ENCODE measurements at regions not wholly inside any gene's neighbourhood (a gene's known extent, or its start where the extent isn't known, plus 50 kb on each side); places are given as distances from the start of the nearest gene placed in this dataset.

DNA sequence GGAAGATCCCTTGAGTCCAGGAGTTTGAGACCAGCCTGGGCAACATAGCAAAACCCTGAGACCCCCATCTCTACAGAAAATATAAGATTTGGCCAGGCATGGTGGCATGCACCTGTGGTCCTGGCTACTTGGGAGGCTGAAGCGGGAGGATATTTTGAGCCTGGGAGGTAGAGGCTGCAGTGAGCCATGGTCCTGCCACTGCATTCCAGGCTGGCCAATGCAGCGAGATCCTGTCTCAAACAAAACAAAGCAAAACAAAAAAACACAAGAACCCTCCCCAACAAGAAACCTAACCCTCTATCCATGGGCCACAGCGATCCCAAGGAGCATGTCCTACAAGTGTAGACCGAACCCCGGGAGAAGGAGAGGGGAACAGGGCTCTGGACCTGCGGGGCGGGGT, 133.3 kb downstream of the MGAT5B start:
- DNase-seq, result no peak

DNA sequence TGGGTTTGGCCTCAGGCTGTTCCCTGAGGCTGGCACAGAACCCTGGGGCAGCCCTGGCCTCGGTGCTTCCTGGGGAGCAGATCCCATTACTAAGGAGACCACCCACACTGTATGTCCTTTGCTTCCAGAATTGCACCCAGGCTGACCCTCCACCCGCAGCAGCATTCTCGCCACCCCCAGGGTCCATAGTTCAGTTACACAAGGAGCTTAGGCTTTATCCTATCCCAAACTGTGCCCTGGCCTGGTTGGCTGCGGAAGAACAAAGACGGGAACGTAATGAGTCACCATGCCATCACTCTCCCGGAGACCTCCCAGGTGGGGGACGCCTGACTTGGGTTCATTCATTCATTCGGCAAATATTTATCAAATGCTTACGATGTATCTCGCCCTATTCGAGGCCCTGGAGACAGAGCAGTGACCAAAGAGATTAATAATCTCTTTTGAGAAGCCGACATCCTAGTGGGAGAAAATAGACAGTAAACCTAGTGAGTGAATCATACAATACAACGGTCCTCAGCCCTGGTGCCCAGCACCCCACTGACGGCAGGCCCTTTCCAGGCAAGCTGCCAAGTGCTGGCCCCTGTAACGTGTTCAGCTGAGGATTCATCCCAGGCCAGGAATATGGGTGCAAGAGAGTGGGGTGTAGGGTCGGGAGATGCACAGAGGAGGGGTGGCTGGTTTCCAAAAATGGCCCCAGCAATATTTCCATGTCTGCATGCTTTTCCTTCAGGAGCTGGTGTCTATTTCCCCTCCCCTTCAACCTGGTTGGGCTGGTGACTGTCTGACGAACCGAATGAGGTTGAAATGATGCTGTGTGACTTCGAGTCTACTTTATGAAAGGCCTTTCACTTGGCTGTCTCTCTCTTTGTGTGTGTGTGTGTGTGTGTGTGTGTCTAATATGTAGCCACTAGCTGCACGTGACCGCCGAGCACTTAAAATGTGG, 134.2 kb downstream of the MGAT5B start:
- no peak for DNase-seq

DNA sequence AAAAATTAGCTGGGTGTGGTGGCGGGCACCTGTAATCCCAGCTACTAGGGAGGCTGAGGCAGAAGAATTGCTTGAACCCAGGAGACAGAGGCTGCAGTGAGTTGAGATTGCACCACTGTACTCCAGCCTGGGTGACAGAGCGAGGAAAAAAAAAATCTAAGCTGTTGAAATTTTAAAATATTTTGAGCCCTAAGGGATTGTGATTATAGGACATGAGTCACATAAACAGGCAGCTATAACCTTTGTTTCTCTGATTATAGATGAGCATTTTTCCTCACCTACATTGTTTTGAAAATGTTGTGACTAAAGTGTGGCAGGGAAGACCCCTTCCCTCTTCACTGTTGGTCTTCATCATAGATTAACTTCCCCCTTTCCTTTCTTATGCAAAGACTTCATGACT, 135.5 kb downstream of the MGAT5B start:
- no peak for DNase-seq

DNA sequence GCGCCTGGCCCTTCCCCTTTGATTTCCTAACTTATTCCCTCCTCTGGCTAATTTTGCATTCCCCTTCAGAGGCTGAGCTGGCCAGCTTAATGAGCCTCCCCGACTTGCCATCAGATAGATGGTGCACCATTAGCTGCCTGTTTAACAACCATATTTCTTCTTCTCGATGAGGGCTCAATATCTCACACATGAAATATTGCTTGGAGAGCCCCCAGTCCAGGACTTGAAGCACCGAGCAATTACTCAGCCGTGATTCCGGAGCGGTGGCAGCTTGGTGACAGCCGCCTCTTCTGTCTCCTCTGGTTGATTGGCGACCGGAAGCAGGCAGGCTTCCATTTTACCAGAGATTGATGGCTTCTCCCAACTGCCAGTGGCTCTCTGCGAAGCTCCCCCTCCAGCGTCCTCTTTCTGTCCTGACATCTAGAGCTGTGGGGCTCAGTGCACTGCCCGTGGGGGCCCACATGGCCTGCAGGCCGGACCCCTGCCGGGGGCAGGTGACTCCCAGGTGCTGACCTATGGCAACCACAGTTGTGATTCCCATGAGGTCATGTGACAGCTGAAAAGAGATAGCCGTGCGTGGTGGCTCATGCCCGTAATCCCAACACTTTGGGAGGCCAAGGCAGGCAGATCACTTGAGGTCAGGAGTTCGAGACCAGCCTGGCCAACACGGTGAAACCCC, 133.7 kb upstream of the SEC14L1 start:
- no peak for DNase-seq

DNA sequence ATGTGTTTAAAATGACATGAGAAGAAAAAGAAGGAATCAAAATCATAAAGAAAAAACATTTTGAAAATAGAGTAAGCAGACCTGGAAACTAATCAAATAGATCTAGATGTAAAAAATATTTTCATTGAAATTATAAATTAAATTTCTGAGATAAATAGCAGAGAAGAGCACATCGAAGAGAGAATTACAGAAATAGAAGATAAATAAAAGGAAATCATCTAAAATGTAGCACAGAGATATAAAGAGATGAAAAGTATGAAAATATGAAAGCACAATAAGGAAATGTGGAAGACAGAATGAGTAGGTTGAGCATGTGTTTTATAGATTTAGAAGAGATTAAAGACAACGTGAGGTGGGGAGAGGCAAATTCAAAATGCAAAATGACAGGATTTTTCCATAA, 130.9 kb upstream of the SEC14L1 start:
- DNase-seq, result no peak

DNA sequence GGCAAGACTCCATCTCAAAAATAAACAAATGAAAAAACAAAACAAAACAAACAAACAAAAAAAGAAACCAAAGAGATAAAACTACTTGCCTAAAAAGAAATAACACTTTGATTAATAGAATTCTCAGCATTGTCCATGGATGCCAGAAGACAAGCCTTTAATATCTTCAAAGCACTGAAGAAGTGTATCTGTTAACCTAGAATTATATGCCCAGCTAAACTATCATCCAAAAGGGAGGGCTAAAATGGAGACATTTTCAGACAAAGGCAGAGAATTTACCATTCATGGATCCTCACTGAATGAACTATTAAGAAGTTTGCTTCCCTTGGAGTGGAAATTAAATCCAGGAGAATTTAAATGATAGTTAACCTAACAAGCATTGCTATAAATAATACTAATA, 130.1 kb upstream of the SEC14L1 start:
- no peak for DNase-seq

DNA sequence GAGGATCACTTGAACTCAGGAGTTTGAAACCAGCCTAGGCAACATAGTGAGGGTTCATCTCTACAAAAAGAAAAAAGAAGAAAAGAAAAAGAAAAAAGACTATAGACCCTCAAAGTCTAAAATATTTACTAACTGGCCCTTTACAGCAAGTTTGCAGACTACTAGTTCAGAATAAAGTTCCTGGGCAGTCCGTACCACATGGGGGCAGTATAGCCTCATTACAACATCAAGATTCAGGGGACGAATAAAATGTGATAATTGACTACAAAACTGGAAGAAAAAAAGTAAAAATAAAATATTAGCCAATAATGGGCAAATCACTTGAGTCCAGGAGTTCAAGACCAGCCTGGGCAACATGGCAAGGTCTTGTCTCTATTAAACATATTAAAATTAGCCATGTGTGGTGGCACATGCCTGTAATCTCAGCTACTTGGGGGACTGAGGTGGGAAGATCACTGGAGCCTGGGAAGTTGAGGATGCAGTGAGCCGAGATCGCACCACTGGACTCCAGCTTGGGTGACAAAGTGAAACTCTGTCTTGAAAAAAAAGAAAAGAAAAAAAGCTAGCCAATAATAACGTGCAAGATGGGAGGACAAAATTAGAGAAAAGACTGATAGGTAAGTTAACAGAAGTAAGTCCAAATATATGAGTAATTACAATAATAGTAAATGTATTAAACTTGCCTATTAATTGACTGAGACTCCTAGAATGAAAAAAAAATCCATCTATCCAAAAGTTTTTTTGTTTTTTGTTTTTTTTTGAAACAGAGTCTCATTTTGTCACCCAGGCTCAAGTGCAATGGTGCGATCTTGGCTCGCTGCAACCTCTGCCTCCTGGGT, 129.4 kb upstream of the SEC14L1 start:
- no peak for DNase-seq

DNA sequence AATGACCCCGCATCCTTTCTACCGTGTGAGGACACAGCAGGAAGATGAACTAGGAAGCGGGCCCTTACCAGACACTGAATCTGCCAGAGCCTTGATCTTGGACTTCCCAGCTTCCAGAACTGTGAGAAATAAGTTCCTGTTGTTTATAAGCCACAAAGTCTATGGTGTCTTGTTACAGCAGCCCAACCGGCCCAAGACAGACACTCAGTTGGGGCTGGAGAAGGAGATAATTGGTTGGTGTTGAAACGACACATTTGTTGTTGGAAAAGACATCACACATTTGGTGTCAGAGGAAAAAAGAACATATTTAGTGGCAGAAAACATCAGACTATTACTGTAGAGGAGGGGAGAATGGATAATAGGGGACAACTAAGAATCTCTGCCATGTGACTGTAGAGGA, 122.3 kb upstream of the SEC14L1 start:
- DNase-seq, result no peak

DNA sequence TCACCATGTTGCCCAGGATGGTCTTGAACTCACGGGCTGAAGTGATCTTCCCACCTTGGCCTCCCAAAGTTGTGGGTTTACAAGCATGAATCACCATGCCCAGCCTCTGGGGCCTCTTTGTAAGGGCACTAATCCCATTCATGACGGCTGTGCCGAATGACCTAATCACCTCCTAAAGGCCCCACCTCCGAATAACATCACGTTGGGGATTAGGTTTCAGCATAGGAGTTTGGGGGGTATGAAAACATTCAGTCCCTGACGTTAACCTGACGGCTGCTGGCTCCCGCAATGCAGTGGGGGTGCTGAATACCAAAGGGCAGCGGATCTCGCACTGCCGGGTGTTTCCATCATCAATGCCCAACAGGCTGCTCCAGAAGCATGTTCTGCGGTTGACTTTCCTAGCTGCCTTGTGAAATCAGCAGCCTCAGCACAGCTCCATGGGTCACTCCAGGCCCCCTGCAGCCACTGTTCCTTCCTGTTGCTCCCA, 120.8 kb upstream of the SEC14L1 start:
- DNase-seq, result no peak

DNA sequence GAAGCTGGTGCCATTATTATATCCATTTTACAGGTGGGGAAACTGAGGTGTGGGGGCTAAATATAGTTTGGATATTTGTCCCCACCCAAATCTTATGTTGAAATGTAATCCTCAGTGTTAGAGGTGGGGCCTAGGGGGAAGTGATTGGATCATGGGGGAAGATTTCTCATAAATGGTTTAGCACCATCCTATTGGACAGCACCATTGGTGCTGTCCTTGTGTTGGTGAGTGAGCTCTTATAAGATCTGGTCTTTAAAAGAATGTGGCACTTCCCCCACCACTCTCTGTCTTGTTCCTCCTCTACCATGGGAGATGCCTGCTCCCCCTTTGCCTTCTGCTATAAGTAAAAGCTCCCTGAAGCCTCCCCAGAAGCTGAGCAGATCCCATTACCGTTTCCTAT, 119.8 kb upstream of the SEC14L1 start:
- no peak for DNase-seq

DNA sequence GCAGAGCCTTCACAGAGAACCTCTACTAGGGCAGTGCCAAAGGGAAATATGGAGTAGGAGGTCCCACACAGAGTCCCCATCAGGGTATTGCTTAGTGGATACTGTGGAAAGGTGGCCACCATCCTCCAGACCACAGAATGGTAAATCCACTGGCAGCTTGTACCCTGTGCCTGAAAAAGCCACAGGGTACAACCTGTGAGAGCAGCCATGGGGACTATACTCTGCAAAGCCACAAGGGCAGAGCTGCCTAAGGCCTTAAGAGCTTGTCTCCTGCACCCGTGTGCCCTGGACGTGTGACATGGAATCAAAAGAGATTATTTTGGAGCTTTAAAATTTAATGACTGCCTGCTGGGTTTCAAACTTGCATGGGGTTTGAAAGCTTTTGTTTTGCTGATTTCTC, 118.0 kb upstream of the SEC14L1 start:
- no peak for DNase-seq

DNA sequence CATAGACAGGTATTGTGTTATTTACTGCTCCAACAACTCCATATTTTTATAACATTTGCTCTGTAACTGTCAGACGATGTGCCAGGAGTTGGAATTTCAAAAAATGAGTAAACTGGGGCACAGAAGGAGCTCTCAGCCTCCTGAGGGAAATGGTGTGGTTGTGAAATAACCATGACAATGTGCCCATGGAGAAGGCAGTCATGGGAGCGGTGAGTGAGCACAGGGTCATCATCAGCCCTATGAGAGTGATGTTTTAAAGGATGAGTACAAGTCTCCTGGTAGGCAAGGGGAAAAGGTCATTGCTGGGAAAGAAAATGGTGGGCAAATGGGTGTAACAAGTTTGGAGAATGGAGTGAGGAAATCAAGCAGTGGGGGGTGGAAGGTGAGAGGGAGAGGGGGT, 115.0 kb upstream of the SEC14L1 start:
- no peak for DNase-seq

DNA sequence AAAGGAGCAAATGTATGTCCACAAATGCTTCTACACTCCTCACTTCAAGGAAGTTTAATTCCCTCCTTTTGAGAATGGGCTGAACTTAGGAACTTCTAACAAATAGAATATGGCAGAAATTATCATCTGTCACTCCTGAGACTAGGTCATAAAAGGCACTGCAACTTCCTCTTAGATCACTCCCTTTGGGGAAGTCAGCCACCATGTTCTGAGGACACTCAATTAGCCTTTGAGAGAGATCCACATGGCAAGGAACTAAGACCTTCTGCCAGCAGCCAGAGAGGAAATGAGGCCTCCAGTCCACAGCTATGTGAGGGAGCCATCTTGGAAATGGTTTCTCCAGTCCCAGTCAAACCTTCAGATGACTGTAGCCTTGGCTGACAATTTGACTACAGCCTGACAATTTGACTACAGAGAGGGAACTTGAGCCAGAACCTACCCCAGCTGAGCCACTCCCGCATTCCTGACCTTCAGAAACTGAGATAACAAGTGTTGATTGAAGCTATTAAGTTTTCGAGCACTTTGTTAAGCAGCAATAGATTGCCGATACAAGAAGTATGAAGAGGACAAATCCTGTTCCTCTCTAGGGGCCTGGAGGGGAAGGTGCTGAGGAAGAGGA, 113.4 kb upstream of the SEC14L1 start:
- DNase-seq, result no peak

DNA sequence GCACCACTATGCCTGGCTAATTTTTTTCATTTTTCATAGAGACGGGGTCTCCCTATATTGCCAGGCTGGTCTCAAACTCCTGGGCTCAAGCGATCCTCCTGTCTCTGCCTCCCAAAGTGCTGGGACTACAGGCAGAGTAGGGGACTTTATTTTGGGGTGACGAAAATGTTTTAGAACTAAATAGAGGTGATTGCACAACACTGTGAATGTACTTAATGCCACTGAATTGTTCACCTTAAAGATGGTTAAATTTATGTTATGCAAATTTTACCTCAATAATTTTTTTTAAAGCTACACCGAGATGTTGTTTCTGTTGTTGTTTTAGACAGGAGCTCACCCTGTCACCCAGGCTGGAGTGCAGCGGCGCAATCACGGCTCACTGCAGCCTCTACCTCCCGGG, 111.9 kb upstream of the SEC14L1 start:
- DNase-seq, result no peak

DNA sequence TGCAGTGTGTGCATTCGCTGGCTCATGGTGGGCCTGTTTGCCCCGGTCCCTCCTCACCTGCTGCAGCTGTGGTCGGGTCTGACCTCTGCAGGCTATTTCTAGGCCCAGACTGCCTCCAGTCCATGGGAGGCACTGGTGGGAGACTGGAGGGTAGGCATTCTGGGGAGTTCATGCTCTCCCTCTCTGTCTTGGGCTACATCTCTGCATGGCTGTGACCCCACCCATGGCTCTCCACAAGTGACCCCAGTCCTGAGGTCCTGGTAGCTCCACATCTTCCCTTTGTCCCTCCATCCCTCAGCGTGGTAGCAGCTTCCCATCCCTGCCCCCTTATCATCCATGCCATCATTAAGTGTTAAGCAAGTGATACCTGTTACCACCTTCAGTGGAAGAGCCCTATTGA, 107.8 kb upstream of the SEC14L1 start:
- DNase-seq, result no peak

DNA sequence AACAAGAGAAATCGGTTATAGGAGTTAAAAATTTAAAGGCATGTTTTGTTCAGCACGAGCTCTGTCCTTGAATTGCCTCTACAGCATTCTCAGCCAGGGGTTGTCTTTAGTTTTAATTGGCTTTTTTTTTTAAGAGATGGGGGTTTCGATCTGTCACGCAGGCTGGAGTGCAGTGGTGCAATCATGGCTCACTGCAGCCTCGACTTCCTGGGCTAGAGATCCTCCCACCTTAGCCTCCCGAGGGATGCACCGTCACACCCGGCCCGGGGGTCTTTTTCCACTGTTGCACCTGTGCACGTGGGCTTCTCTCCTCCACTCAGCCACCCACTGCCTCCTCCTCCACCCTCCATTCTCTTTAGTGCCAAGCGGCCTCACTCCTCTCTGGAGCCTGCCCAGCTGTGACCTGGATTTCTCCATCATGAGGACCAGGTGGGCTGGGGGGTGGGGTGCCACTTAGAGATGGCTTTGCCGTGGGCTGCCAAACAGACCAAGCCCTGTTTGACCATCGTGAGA, 106.8 kb upstream of the SEC14L1 start:
- no peak for DNase-seq

DNA sequence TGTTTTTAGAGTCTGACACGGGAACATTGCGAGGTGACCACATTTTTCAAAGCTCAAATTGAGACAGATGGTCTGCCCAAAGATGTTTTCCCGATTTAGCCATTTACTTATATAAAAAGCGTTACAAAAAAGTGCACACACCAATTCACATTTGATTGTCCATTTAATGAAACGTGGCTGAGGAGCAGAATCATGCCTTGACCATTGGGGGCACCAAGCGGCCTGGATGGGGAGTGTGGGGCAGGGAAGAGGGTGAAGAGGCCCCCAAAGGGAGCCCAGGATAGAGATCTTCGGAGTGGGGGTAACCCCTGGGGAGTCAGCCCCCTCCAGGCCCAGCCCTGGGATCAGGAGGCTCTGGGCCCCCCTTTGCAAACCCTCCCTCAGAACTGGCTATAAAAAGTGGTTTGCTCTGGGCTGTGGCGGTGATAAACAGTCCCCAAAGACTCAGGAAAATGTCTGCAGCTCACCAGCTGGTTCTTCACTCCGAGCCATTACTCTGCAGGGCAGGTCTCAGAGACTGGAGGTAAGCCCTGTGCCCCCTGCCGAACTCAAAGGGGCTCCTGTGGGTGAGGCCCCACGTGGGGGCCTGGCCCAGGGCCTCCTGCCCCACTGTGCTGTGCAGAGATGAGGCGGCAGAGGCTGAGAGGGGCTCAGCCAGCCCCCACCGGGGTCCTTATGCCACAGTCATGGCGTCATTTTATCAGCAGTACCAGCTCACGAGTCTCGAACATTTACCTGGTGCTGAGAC, 105.9 kb upstream of the SEC14L1 start:
- DNase-seq, result no peak

DNA sequence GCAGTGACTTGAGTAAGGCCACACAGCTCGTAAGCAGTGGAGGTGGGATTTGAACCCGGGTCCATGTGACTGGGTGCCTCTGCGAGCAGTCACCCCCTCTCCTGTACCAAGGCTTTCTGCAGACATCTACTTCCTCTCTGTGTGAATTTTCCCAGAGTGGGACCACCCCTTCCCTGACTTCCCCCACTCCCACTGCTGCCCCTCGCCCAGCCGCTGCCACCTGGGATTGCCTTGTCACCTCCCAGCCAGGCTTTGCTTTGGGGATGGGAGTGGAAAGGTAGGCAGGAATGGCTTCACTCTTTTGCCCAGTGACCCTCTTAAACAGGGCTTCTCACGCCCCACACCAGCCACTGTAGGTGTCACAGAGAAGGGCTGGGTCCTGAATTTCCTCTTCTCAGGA, 105.2 kb upstream of the SEC14L1 start:
- DNase-seq, result no peak

DNA sequence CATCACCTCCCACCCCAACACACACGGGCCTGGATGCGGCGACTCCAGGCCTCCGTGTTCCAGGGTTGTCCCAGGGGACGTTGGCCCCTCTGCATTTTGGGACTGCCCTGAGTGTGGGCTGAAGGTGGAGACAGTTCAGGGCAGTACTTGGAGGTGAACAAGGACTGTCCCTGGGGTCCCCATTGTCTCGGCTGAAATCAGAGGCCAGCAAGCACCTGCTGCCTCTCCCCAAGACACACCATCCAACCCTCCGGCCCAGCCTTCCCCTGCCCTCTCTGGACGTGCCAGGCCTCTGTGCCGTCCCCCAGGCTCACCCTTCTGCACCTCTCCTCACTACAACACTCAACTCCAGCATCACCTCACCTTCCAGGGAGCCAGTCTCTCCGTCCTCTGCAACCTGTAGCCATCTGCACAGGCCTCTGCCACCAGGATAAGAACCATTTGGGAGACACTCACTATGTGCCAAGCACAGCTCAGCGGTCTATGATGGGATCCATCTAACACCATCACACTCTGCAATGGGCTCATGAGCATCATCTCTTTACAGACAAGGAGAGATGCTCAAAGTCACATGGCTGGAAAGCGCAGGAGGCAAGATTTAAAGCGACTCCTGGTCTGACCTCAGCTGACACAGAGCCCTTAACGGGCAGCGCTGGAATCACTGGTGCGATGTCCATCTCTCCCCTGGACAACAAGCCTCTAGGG, 104.5 kb upstream of the SEC14L1 start:
- DNase-seq, result no peak

DNA sequence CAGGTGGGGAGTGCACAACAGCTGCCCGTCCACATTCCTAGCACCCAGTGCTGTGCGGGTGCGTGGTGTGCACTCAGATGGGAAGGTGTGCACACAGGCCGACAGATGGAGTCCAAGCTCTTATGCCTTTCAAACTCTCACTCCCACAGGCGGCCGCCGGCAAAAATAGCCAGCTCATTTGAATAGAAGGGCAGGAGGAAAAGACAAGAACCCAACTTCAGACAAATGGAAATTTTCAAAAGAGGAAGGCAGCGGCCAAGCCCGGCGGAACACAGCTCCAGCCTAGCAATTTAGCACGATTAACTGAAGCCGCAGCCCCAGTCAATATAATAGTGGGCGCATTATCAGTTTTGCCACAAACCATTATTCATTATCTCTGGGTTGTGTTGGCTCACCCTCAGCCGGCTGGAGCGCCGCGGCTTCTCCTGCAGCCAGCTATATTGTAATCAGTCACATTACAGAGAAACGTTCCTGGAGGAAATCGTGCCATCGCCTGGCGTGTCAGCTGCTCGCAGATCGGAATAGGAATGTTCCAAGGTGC, 103.9 kb upstream of the SEC14L1 start:
- DNase-seq, result no peak

DNA sequence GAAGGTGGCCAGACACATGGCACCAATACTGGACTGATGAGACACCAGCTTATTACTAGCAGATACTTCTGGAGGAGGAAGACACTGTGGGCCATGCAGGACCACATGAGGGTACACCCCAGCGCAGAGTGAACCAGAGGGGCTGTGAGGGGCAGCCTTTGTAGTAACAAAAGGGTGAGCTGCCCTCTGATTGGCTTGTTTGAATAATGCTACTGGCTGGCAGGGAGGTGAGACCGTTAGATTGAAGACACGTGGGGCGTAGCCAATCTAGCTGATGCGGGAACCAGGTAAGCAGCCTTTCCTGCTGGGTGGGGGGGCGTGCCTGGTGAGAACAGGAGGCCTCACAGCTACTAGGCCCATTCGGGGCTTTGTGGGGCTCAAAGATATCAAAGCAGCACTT, 102.8 kb upstream of the SEC14L1 start:
- no peak for DNase-seq
